Stimulated activated CD4-positive, alpha-beta T cell treated with anti-CD3 and anti-CD28 coated beads, Interleukin-1b, Interleukin-23, amount 100 ng/mL, for 24 hours (primary cell): ENCODE measurements at regions not wholly inside any gene's neighbourhood (a gene's known extent, or its start where the extent isn't known, plus 50 kb on each side); places are given as distances from the start of the nearest gene placed in this dataset.

Experiments used
- DNase-seq, 4 experiments: peaks; one replicate each; pipeline ENCODE4 v3.0.0-alpha.2; 2020; ENCODE audit warnings: low read depth in 4 of 4, low spot score in 1 of 4

- DNase-seq: no peak
Observed at GRCh38 chr7:45509222-45509621, 64.9 kb upstream of the ADCY1 start.

DNA sequence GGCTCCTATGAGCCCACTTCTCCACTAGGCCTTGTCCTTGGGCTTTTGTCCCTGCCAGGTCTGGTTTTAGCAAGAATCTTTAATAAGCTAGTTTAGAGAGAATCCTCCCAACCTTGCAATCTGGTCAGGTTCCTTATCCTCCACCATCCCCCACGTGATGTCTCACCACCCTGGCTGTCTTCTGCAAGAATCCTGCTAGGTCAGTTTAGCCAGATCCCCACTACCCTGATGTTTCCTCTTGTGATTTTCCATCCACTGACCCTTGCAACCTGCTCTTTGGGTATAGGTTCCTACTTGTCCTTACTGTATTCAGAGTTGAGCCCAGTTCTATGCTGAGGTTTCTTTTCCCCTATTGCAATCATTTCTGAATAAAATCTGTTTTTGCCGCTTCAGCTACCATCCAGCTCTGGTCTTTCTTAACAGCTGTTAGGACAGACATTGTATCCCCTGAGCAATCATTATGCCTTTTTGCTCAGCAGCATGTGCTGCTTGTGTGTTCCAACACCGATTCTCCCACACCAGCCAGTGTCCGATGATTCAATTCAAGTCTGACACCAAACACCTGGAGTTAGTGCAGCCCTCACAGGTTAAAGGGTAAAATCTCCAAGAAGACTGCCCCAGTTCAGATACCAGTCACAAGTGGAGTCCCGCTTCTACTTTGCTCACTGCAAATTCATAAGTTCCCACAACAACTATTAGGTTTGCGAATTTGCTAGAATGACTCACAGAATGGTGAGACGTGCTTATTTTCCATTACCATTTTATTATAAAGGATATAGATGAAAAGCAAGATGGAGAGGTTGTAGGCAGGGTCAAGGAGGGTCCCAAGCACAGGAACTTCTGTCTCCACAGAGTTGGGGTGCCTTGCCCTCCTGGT, 62.2 kb upstream of the ADCY1 start:
- no peak for DNase-seq

DNA sequence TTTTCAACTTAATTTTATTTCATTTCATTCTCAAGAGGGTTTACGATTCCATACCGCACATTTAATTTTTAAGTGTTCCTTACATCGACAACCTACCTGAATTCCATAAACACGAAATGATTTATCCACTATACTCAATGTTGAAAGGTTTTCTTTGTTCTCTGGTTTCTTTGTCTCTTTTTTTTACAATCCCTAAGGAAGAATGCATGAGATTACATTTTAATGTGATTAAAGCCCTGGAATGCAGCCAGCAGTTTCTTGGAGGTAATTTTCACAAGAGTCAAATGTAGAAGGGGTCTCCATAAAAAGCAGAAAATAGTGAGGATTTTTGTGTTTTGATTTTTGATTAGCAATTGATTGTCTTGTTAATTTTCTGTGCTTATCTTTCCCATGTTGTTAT, 59.2 kb upstream of the ADCY1 start:
- no peak for DNase-seq

DNA sequence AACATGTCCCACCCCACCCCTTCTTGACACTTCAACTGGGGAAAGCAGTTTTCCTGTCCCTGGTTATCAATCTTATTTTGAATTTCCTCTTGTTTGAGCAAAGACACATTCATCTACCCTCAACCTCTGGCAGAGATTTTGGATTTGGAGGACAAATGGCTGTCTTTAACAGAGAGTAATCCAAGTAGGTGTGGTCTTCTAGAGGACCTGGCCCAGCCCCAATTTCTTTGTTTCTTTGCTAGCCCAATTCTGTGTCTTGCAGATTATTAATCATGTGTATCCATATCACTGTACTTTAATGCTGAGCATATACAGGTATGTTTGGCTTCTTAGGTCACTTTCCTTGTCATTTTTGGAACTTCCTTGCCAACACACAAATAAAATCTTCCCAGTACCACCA, 58.8 kb upstream of the ADCY1 start:
- DNase-seq: no peak
